Endothelial cell (in vitro differentiated cells): ENCODE measurements at regions not wholly inside any gene's neighbourhood (a gene's known extent, or its start where the extent isn't known, plus 50 kb on each side); places are given as distances from the start of the nearest gene placed in this dataset.

Source experiments
- DNase-seq: peaks from one replicate; pipeline ENCODE4 v3.0.0; 2021; ENCODE audit warnings: low spot score
- H3K27ac Mint-ChIP-seq: one replicate; pipeline ENCODE4 v1.8.0; 2021; ENCODE audit warnings: mixed read lengths, inconsistent platforms; ENCODE audit not compliant: unreplicated experiment
- H3K27me3 Mint-ChIP-seq: one replicate; pipeline ENCODE4 v1.8.0; 2021; ENCODE audit warnings: mild to moderate bottlenecking, moderate library complexity, mixed read lengths, inconsistent platforms; ENCODE audit not compliant: unreplicated experiment
- H3K36me3 Mint-ChIP-seq: one replicate; pipeline ENCODE4 v1.8.0; 2021; ENCODE audit warnings: mild to moderate bottlenecking, low read depth, mixed read lengths, inconsistent platforms; ENCODE audit not compliant: unreplicated experiment
- H3K4me1 Mint-ChIP-seq: one replicate; pipeline ENCODE4 v1.8.0; 2021; ENCODE audit warnings: mild to moderate bottlenecking, mixed read lengths, inconsistent platforms; ENCODE audit not compliant: unreplicated experiment
- H3K4me3 Mint-ChIP-seq: one replicate; pipeline ENCODE4 v1.8.0; 2021; ENCODE audit warnings: mild to moderate bottlenecking, mixed read lengths, inconsistent platforms; ENCODE audit not compliant: unreplicated experiment
- H3K9me3 Mint-ChIP-seq: one replicate; pipeline ENCODE4 v1.8.0; 2021; ENCODE audit warnings: mixed read lengths, inconsistent platforms; ENCODE audit not compliant: unreplicated experiment
- TF ChIP-seq, protein P1 (sequence below): fragments of 200-600 bp; sonication (generic); IDR thresholded peaks from one replicate; pipeline ENCODE4 v1.5.0; 2021; ENCODE audit warnings: antibody characterized with exemption; ENCODE audit not compliant: unreplicated experiment

DNA sequence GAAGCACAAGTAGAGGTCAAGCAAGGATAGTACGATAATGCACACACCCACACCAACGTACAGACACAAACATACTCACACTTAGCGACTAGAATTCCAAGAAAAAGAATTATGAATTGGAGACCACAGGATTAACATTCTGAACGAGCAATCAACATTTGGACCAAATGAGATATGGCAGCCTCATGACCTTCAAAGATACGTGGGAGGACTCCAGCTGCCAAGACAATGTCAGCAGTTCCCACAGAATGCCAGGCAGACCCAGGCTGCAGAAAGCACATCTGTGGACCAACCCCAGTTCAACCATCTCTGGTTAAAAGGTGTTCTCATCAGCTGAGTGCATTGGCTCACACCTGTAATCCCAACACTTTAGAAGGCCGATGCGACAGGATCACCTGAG lies 187.6 kb upstream of the GRAMD2B start:
- Mint-ChIP-seq H3K27me3 (peaks cover 3% of the 10 kb centered on the region), H3K27ac (no peak overlapping the region), H3K4me3 (no peak overlapping the region), H3K9me3 (no peaks in the 10 kb centered on the region), H3K36me3 (no peaks in the 10 kb centered on the region), H3K4me1 (no peaks in the 10 kb centered on the region)
- TF ChIP-seq, protein P1, sequence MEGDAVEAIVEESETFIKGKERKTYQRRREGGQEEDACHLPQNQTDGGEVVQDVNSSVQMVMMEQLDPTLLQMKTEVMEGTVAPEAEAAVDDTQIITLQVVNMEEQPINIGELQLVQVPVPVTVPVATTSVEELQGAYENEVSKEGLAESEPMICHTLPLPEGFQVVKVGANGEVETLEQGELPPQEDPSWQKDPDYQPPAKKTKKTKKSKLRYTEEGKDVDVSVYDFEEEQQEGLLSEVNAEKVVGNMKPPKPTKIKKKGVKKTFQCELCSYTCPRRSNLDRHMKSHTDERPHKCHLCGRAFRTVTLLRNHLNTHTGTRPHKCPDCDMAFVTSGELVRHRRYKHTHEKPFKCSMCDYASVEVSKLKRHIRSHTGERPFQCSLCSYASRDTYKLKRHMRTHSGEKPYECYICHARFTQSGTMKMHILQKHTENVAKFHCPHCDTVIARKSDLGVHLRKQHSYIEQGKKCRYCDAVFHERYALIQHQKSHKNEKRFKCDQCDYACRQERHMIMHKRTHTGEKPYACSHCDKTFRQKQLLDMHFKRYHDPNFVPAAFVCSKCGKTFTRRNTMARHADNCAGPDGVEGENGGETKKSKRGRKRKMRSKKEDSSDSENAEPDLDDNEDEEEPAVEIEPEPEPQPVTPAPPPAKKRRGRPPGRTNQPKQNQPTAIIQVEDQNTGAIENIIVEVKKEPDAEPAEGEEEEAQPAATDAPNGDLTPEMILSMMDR = no peak
- DNase-seq = no peak

DNA sequence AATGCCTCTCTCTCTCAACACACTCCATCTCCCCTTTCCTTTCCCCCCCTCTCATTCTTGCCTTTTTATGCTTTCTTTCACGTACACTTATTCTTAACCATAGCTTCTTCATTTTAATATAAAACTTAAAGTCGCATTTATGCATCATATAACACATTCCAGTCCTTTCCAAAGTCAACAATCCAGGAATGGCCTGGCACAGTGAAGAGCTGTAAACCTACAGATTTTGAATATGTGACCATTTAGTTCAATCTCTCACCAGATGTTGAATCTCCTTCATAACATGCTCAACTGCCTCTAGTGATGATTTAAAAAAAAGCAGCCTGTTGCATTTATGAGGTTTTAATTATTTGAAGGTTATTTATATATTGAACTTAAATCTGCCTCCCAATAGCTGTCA lies 186.2 kb upstream of the GRAMD2B start:
- H3K4me3 Mint-ChIP-seq = no peak overlapping the region
- H3K27me3 Mint-ChIP-seq = no peaks in the 10 kb centered on the region
- H3K36me3 Mint-ChIP-seq = no peaks in the 10 kb centered on the region
- H3K9me3 Mint-ChIP-seq = no peaks in the 10 kb centered on the region
- no peak for DNase-seq
- H3K4me1 Mint-ChIP-seq = no peaks in the 10 kb centered on the region
- no peak overlapping the region for H3K27ac Mint-ChIP-seq
- TF ChIP-seq, protein P1 = no peak

DNA sequence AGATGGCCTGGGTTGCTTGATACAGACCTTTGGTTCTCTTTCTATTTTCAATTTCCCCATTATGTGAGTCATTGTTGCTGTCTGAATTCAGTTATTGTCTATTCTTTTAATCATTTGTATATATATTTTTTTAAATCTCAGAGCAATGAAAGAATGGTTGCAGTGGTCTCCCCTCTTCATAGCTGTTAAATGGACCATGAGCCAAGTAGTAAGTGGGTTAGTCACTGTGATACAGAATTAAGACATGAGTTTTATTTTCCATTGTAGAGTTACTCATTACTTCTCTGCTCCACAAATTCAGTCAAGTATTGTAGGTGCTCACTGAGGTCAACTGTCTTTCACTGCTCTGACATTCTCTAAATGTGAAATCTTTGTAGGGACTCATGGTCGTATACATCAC lies 174.6 kb upstream of the GRAMD2B start:
- H3K9me3 Mint-ChIP-seq = no peaks in the 10 kb centered on the region
- no peaks in the 10 kb centered on the region for H3K36me3 Mint-ChIP-seq
- TF ChIP-seq, protein P1 = no peak
- DNase-seq = no peak
- no peaks in the 10 kb centered on the region for H3K4me1 Mint-ChIP-seq
- H3K4me3 Mint-ChIP-seq = no peak overlapping the region
- no peak overlapping the region for H3K27ac Mint-ChIP-seq
- H3K27me3 Mint-ChIP-seq = no peaks in the 10 kb centered on the region

DNA sequence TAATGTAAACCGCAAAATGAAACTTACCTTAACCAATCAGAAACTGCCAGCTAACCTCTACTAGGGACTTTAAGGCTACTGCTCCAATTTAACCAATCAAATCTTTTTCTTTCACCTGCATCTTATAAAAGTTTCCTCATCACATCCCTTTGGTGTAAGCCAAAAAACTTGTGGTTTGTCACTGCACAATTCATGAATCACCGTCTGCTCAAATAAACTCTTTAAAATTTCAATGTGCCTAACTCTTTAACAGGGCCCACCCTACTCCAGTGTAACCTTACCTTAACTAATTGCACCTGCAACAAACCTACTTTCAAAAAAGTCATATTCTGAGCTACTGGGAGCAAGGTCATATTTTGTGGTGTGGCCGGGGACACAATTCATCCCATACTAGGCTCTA lies 172.2 kb upstream of the GRAMD2B start:
- Mint-ChIP-seq H3K27ac (no peak overlapping the region), H3K4me1 (no peaks in the 10 kb centered on the region), H3K9me3 (no peaks in the 10 kb centered on the region), H3K36me3 (no peaks in the 10 kb centered on the region), H3K4me3 (no peak overlapping the region), H3K27me3 (no peaks in the 10 kb centered on the region)
- no peak for DNase-seq
- TF ChIP-seq, protein P1 = no peak

DNA sequence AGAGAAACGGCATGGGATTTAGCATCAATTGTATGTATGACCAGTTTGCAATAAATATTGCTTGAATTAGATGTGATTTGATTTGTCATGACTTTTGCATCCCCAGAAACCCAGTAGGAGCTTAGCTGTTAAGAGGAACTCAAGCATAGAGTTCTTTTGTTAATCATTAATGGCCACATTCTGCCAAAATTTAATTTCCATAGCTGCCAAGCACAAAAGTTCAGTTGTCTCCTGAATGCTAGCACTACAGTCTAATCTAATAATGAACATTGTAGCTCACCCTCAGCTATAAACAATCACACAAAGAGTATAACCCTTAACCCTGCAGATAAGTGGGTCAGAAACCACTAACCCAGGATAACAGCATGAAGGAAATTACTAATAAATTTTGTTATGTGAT lies 169.8 kb upstream of the GRAMD2B start:
- no peaks in the 10 kb centered on the region for H3K27me3 Mint-ChIP-seq
- H3K4me1 Mint-ChIP-seq = no peaks in the 10 kb centered on the region
- DNase-seq = no peak
- H3K36me3 Mint-ChIP-seq = no peaks in the 10 kb centered on the region
- H3K4me3 Mint-ChIP-seq = no peak overlapping the region
- TF ChIP-seq, protein P1 = no peak
- H3K9me3 Mint-ChIP-seq = no peaks in the 10 kb centered on the region
- no peak overlapping the region for H3K27ac Mint-ChIP-seq
